ENCODE measurements at regions not wholly inside any gene's neighbourhood (a gene's known extent, or its start where the extent isn't known, plus 50 kb on each side); places are given as distances from the start of the nearest gene placed in this dataset.

- Mint-ChIP-seq H3K9me3 (peaks cover 6 to 9% of the 10 kb centered on the region in 2 donors), H3K27ac (no peak overlapping the region), H3K27me3 (peaks cover 8 to 27% of the 10 kb centered on the region in 2 donors), H3K36me3 (peaks cover 6% of the 10 kb centered on the region in 2 donors), H3K4me1 (no peaks in the 10 kb centered on the region), H3K4me3 (no peak overlapping the region)
- ATAC-seq (replicated peaks) (no peak), DNase-seq (no peak)
Observed at GRCh38 chr7:3243680-3244079, 57.4 kb upstream of the SDK1 start.

GRCh38 chr7:3244241-3244814 is 56.7 kb upstream of the SDK1 start:
- H3K4me3 Mint-ChIP-seq: no peak overlapping the region
- H3K27ac Mint-ChIP-seq: no peak overlapping the region
- no peak for ATAC-seq (replicated peaks)
- peaks cover 6% of the 10 kb centered on the region in 2 donors for H3K36me3 Mint-ChIP-seq
- no peak for DNase-seq
- H3K27me3 Mint-ChIP-seq: peaks cover 8 to 27% of the 10 kb centered on the region in 2 donors
- H3K9me3 Mint-ChIP-seq: peaks cover 6 to 9% of the 10 kb centered on the region in 2 donors
- no peaks in the 10 kb centered on the region for H3K4me1 Mint-ChIP-seq

- Mint-ChIP-seq H3K9me3 (peaks cover 6 to 9% of the 10 kb centered on the region in 2 donors), H3K27ac (no peak overlapping the region), H3K4me3 (no peak overlapping the region), H3K36me3 (peaks cover 6% of the 10 kb centered on the region in 2 donors), H3K27me3 (peaks cover 8 to 27% of the 10 kb centered on the region in 2 donors), H3K4me1 (no peaks in the 10 kb centered on the region)
- ATAC-seq (replicated peaks) (no peak), DNase-seq (no peak)
Observed at GRCh38 chr7:3245077-3245476, 56.0 kb upstream of the SDK1 start.

DNA sequence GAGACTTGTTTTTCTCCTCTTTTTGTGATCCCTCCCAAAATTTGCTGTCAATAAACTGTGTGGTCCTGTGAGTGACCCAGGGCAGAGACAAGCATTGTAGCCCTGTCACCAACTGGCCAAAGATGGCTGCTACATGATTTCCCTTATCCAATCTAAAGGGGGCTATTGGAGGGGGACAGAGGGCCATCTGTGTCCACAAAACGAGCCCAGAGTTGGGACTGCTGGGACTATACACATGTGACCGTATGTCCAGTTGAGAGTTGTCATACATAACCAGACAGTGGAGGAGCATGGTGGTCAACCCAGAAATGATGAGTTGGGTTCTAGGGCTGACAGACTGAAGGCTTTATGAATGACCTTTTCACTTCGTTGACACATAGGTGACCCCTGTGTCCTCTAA is 55.3 kb upstream of the SDK1 start:
- Mint-ChIP-seq H3K4me3 (no peak overlapping the region), H3K4me1 (no peaks in the 10 kb centered on the region), H3K27me3 (peaks cover 8 to 29% of the 10 kb centered on the region in 2 donors), H3K36me3 (peaks cover 6% of the 10 kb centered on the region in 2 donors), H3K27ac (no peak overlapping the region), H3K9me3 (peaks cover 6 to 9% of the 10 kb centered on the region in 2 donors)
- no peak for DNase-seq
- no peak for ATAC-seq (replicated peaks)

DNA sequence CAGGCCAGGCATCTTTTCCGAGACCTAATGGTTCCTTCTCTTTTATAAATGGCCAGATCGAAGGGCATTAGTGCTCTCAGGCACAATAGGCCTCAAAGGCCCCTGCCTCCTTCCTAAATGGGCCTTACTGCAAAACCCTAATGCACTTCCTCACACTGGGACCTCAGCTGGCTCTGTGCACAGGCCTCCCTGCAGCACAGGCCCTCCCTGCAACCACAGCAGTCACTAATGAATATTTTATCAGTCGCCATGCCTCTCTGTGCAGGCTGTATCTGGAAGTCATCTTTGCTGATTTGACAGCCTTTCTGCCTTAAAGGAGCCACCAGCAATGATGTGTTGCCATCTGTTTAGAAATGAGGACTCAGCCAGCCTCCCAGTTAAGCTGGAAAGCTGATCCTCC is 54.9 kb upstream of the SDK1 start:
- no peak overlapping the region for H3K27ac Mint-ChIP-seq

DNA sequence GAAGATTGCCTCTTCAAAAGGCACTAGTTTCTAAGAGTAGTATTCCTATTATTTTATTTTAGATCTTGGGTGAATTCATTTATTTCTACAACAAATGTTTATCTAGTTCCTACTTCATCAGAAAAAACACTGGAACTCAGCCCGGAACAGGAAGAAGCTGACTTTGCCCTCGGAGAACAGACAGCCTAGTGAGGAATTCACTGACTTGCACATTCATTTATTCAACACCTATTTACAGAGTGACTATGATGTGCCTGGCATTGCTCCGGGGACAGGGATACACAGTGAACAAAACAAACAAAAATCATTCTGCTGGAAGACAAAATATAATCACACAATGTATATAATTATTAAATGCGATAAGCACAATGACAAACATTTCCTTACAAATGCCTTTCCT is 54.4 kb upstream of the SDK1 start:
- no peaks in the 10 kb centered on the region for H3K4me1 Mint-ChIP-seq
- DNase-seq: no peak
- peaks cover 6 to 32% of the 10 kb centered on the region in 2 donors for H3K27me3 Mint-ChIP-seq
- H3K36me3 Mint-ChIP-seq: peaks cover 6% of the 10 kb centered on the region in 2 donors
- H3K27ac Mint-ChIP-seq: no peak overlapping the region
- no peak for ATAC-seq (replicated peaks)
- peaks cover 6 to 9% of the 10 kb centered on the region in 2 donors for H3K9me3 Mint-ChIP-seq
- H3K4me3 Mint-ChIP-seq: no peak overlapping the region

More for the DNA sequence above, 54.9 kb upstream of the SDK1 start:
- H3K9me3 Mint-ChIP-seq: peaks cover 6 to 9% of the 10 kb centered on the region in 2 donors
- peaks cover 6% of the 10 kb centered on the region in 2 donors for H3K36me3 Mint-ChIP-seq
- H3K4me1 Mint-ChIP-seq: no peaks in the 10 kb centered on the region
- no peak overlapping the region for H3K4me3 Mint-ChIP-seq
- DNase-seq (no peak), ATAC-seq (replicated peaks) (no peak)
- peaks cover 8 to 29% of the 10 kb centered on the region in 2 donors for H3K27me3 Mint-ChIP-seq

DNA sequence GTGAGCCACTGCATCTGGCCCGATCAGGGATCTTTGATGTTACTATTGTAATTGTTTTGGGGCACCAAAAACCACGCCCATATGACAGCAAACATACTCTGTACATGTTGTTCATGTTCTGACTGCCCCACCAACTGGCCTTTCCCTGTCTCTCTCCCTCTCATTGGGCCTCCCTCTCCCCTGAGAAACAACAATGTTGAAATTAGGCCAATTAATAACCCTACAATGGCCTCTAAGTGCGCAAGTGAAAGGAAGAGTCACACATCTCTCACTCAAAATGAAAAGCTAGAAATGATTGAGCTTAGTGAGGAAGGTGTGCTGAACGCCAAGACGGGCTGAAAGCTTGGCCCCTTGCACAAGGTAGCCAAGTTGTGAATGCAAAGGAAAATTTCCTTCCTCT is 50.3 kb upstream of the SDK1 start:
- DNase-seq (no peak), ATAC-seq (replicated peaks) (peak in 1 of 2 donors; percentile 43)
- H3K9me3 Mint-ChIP-seq: peaks cover 6 to 9% of the 10 kb centered on the region in 2 donors
- no peaks in the 10 kb centered on the region for H3K4me1 Mint-ChIP-seq
- peaks cover 6% of the 10 kb centered on the region in 2 donors for H3K36me3 Mint-ChIP-seq
- H3K27me3 Mint-ChIP-seq: peaks cover 7 to 24% of the 10 kb centered on the region in 2 donors
- no peak overlapping the region for H3K4me3 Mint-ChIP-seq
- no peak overlapping the region for H3K27ac Mint-ChIP-seq
